ENCODE measurements at regions not wholly inside any gene's neighbourhood (a gene's known extent, or its start where the extent isn't known, plus 50 kb on each side); places are given as distances from the start of the nearest gene placed in this dataset.
A peak's percentile ranks its signal among the peaks of the same experiment; 100 is the strongest.

- peak; percentile 48 for DNase-seq
These were observed 54.4 kb upstream of the P2RY1 start for GRCh38 chr3:152780553-152780952.

DNA sequence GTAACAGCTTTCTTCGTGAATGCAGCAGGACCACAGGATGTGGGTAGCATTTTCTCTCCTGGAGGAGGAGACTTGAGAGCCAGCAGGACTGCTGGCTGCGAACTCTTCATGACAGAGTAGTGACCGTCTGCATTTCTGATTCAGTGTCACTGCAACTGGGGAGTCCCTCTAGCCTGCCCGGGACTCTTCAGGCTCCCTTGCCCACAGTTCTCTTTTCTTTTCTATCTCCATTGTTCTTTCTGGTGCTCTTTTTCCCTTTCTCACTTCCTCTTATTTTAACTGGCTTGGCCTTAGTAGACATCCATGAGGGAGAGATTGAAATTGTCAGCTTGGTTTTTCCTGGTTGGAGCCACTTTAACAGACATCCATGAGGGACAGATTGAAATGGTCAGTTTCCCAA is 49.9 kb upstream of the P2RY1 start:
- DNase-seq = no peak
